HUDEP-2 (cell line): ENCODE measurements at regions not wholly inside any gene's neighbourhood (a gene's known extent, or its start where the extent isn't known, plus 50 kb on each side); places are given as distances from the start of the nearest gene placed in this dataset.

Experiments used
- DNase-seq, 76 experiments: peaks; one replicate each; lab custom pipeline; 2025; ENCODE audit not compliant: unreplicated experiment in 76 of 76; lab: John Stamatoyannopoulos, UW

- DNase-seq = no peak
Measured at GRCh38 chr13:105147461-105147860, 1388.0 kb downstream of the EFNB2 start.

GRCh38 chr13:105144936-105145335 is 1390.5 kb downstream of the EFNB2 start:
- DNase-seq = no peak

GRCh38 chr13:105144020-105144419 is 1391.4 kb downstream of the EFNB2 start:
- peak in 4 of 76 experiments; percentile 2 to 24 (median 4) for DNase-seq

- no peak for DNase-seq
Measured at GRCh38 chr13:105142556-105142955, 1392.9 kb downstream of the EFNB2 start.

GRCh38 chr13:105139380-105140285 is 1395.8 kb downstream of the EFNB2 start:
- peak in 72 of 76 experiments; percentile 3 to 85 (median 62) for DNase-seq

GRCh38 chr13:105139048-105139379 is 1396.4 kb downstream of the EFNB2 start:
- DNase-seq = peak in 2 of 76 experiments; percentile 12 to 13

- peak in 13 of 76 experiments; percentile 2 to 38 (median 10) for DNase-seq
Measured at GRCh38 chr13:105135852-105136615, 1399.4 kb downstream of the EFNB2 start.

GRCh38 chr13:105127732-105128131 is 1407.7 kb downstream of the EFNB2 start:
- DNase-seq = no peak

- no peak for DNase-seq
Measured at GRCh38 chr13:105121221-105121620, 1414.2 kb downstream of the EFNB2 start.

GRCh38 chr13:105118426-105118985 is 1417.0 kb downstream of the EFNB2 start:
- DNase-seq = no peak

- no peak for DNase-seq
Measured at GRCh38 chr13:105116966-105117365, 1418.5 kb downstream of the EFNB2 start.

GRCh38 chr13:105112561-105112960 is 1422.9 kb downstream of the EFNB2 start:
- peak in 68 of 76 experiments; percentile 1 to 91 (median 43) for DNase-seq

GRCh38 chr13:105107781-105108180 is 1427.7 kb downstream of the EFNB2 start:
- peak in 39 of 76 experiments; percentile 1 to 82 (median 27) for DNase-seq

- no peak for DNase-seq
Measured at GRCh38 chr13:105105471-105105870, 1430.0 kb downstream of the EFNB2 start.

GRCh38 chr13:105097521-105097920 is 1437.9 kb downstream of the EFNB2 start:
- DNase-seq = no peak

- peak in 7 of 76 experiments; percentile 2 to 38 (median 14) for DNase-seq
Measured at GRCh38 chr13:105089858-105090643, 1445.4 kb downstream of the EFNB2 start.

- DNase-seq = no peak
Measured at GRCh38 chr13:105087945-105088344, 1447.5 kb downstream of the EFNB2 start.

- no peak for DNase-seq
Measured at GRCh38 chr13:105084931-105085330, 1450.5 kb downstream of the EFNB2 start.

GRCh38 chr13:105083992-105084391 is 1451.5 kb downstream of the EFNB2 start:
- no peak for DNase-seq

- DNase-seq = no peak
Measured at GRCh38 chr13:105074755-105075154, 1460.7 kb downstream of the EFNB2 start.
